ENCODE measurements at regions not wholly inside any gene's neighbourhood (a gene's known extent, or its start where the extent isn't known, plus 50 kb on each side); places are given as distances from the start of the nearest gene placed in this dataset.
A peak's percentile ranks its signal among the peaks of the same experiment; 100 is the strongest.
"Not testable (repeated sequence)": the region's sequence is repeated elsewhere in the genome, so short reads cannot be mapped to it uniquely, and the experiment has no call there.

- DNase-seq (ENCODE audit: low read depth) = peak; percentile 85
Measured at GRCh38 chr11:38169286-38169685, 1571.2 kb upstream of the RAG2 start.

GRCh38 chr11:38163526-38163925 lies 1565.5 kb upstream of the RAG2 start:
- DNase-seq (ENCODE audit: low read depth) = no peak

- DNase-seq (ENCODE audit: low read depth) = no peak
Measured at GRCh38 chr11:38160433-38160832, 1562.4 kb upstream of the RAG2 start.

- no peak for DNase-seq (ENCODE audit: low read depth)
Measured at GRCh38 chr11:38159038-38159437, 1561.0 kb upstream of the RAG2 start.

- no peak for DNase-seq (ENCODE audit: low read depth)
Measured at GRCh38 chr11:38156495-38157146, 1558.6 kb upstream of the RAG2 start.

- DNase-seq (ENCODE audit: low read depth) = no peak
Measured at GRCh38 chr11:38155856-38156255, 1557.8 kb upstream of the RAG2 start.

- no peak for DNase-seq (ENCODE audit: low read depth)
Measured at GRCh38 chr11:38153985-38154384, 1555.9 kb upstream of the RAG2 start.

- no peak for DNase-seq (ENCODE audit: low read depth)
Measured at GRCh38 chr11:38143852-38144251, 1545.8 kb upstream of the RAG2 start.

GRCh38 chr11:38138972-38139371 lies 1540.9 kb upstream of the RAG2 start:
- DNase-seq (ENCODE audit: low read depth) = no peak

- DNase-seq (ENCODE audit: low read depth) = no peak
Measured at GRCh38 chr11:38136887-38137286, 1538.9 kb upstream of the RAG2 start.

- DNase-seq (ENCODE audit: low read depth) = no peak
Measured at GRCh38 chr11:38131535-38131934, 1533.5 kb upstream of the RAG2 start.

GRCh38 chr11:38130976-38131375 lies 1532.9 kb upstream of the RAG2 start:
- DNase-seq (ENCODE audit: low read depth) = no peak

GRCh38 chr11:38130514-38130913 lies 1532.5 kb upstream of the RAG2 start:
- DNase-seq (ENCODE audit: low read depth) = no peak

- DNase-seq (ENCODE audit: low read depth) = no peak
Measured at GRCh38 chr11:38123673-38124072, 1525.6 kb upstream of the RAG2 start.

- not testable (repeated sequence) for DNase-seq (ENCODE audit: low read depth)
Measured at GRCh38 chr11:38116616-38117015, 1518.6 kb upstream of the RAG2 start.

- not testable (repeated sequence) for DNase-seq (ENCODE audit: low read depth)
Measured at GRCh38 chr11:38115381-38115780, 1517.3 kb upstream of the RAG2 start.

- DNase-seq (ENCODE audit: low read depth) = no peak
Measured at GRCh38 chr11:38100836-38101462, 1502.9 kb upstream of the RAG2 start.

- no peak for DNase-seq (ENCODE audit: low read depth)
Measured at GRCh38 chr11:38095268-38095667, 1497.2 kb upstream of the RAG2 start.

GRCh38 chr11:38089726-38090125 lies 1491.7 kb upstream of the RAG2 start:
- no peak for DNase-seq (ENCODE audit: low read depth)

GRCh38 chr11:38060920-38061319 lies 1462.9 kb upstream of the RAG2 start:
- DNase-seq (ENCODE audit: low read depth) = no peak

- DNase-seq (ENCODE audit: low read depth) = no peak
Measured at GRCh38 chr11:38060136-38060535, 1462.1 kb upstream of the RAG2 start.

- DNase-seq (ENCODE audit: low read depth) = no peak
Measured at GRCh38 chr11:38046571-38047135, 1448.6 kb upstream of the RAG2 start.

- no peak for DNase-seq (ENCODE audit: low read depth)
Measured at GRCh38 chr11:38043060-38043459, 1445.0 kb upstream of the RAG2 start.

All from HT1080 (cell line).